ELR (cell line): ENCODE measurements at regions not wholly inside any gene's neighbourhood (a gene's known extent, or its start where the extent isn't known, plus 50 kb on each side); places are given as distances from the start of the nearest gene placed in this dataset.

Experiments used
- DNase-seq: peaks from one replicate; pipeline ENCODE4 v3.0.0-alpha.2; 2015; ENCODE audit warnings: low read depth

GRCh38 chr1:79682478-79682877, 675.9 kb upstream of the ADGRL4 start:
- DNase-seq, result no peak

- no peak for DNase-seq
Measured at GRCh38 chr1:79681382-79681781, 674.9 kb upstream of the ADGRL4 start.

- no peak for DNase-seq
Measured at GRCh38 chr1:79679916-79680315, 673.4 kb upstream of the ADGRL4 start.

- no peak for DNase-seq
Measured at GRCh38 chr1:79667848-79668696, 661.5 kb upstream of the ADGRL4 start.

GRCh38 chr1:79667166-79667565, 660.6 kb upstream of the ADGRL4 start:
- DNase-seq, result no peak

GRCh38 chr1:79663916-79664315, 657.4 kb upstream of the ADGRL4 start:
- DNase-seq, result no peak

- DNase-seq, result no peak
Measured at GRCh38 chr1:79662596-79662995, 656.1 kb upstream of the ADGRL4 start.

- DNase-seq, result no peak
Measured at GRCh38 chr1:79660129-79660528, 653.6 kb upstream of the ADGRL4 start.

GRCh38 chr1:79657951-79658658, 651.6 kb upstream of the ADGRL4 start:
- no peak for DNase-seq

GRCh38 chr1:79655876-79656275, 649.3 kb upstream of the ADGRL4 start:
- DNase-seq, result no peak

GRCh38 chr1:79652426-79652825, 645.9 kb upstream of the ADGRL4 start:
- no peak for DNase-seq

- DNase-seq, result no peak
Measured at GRCh38 chr1:79648126-79648525, 641.6 kb upstream of the ADGRL4 start.

GRCh38 chr1:79646880-79647279, 640.4 kb upstream of the ADGRL4 start:
- no peak for DNase-seq

- no peak for DNase-seq
Measured at GRCh38 chr1:79638382-79638781, 631.9 kb upstream of the ADGRL4 start.

GRCh38 chr1:79633456-79633855, 626.9 kb upstream of the ADGRL4 start:
- peak; percentile 79 for DNase-seq

GRCh38 chr1:79629414-79629813, 622.9 kb upstream of the ADGRL4 start:
- no peak for DNase-seq

- DNase-seq, result peak; percentile 8
Measured at GRCh38 chr1:79617777-79618176, 611.2 kb upstream of the ADGRL4 start.

- peak; percentile 11 for DNase-seq
Measured at GRCh38 chr1:79614762-79615161, 608.2 kb upstream of the ADGRL4 start.

GRCh38 chr1:79614106-79614505, 607.6 kb upstream of the ADGRL4 start:
- DNase-seq, result no peak

GRCh38 chr1:79613046-79613445, 606.5 kb upstream of the ADGRL4 start:
- no peak for DNase-seq

GRCh38 chr1:79604490-79605198, 598.1 kb upstream of the ADGRL4 start:
- no peak for DNase-seq

- DNase-seq, result peak; percentile 4
Measured at GRCh38 chr1:79603843-79604242, 597.3 kb upstream of the ADGRL4 start.

GRCh38 chr1:79599257-79599656, 592.7 kb upstream of the ADGRL4 start:
- DNase-seq, result no peak
